A549 (cell line): ENCODE measurements at regions not wholly inside any gene's neighbourhood (a gene's known extent, or its start where the extent isn't known, plus 50 kb on each side); places are given as distances from the start of the nearest gene placed in this dataset.

Experiments used
- ATAC-seq, 2 experiments: fragments of 200-7000 bp in 1 of 2; fragments of >200 bp in 1 of 2; cut with Nextera tagmentation in 1 of 2; cut with Tn5 transposase in 1 of 2; 3 replicates each; pipeline versions ENCODE4 v1.8.0 to v1.9.1; 2018 to 2020; ENCODE audit warnings: mild to moderate bottlenecking in 1 of 2, moderate library complexity in 1 of 2
- CTCF ChIA-PET: fragments of 300-600 bp; sonication (Branson Sonifier 250); formaldehyde crosslinking; extraction: SDS; loops from one replicate; lab custom pipeline; 2021; ENCODE audit warnings: antibody characterized with exemption, inconsistent platforms; lab: Yijun Ruan, JAX
- POLR2A ChIA-PET: fragments of 350-600 bp; formaldehyde crosslinking; extraction: SDS; loops from one replicate; lab custom pipeline; 2021; ENCODE audit warnings: antibody characterized with exemption, inconsistent platforms; lab: Yijun Ruan, JAX
- DNase-seq, 2 experiments: peaks; one replicate each; pipeline versions ENCODE4 v3.0.0 to v3.0.0-alpha.2; 2011 to 2016; ENCODE audit warnings: low read depth in 1 of 2, low spot score in 1 of 2
- FAIRE-seq: peaks from 2 replicates; lab custom pipeline; 2011; peaks lifted over from hg19 to GRCh38; lab: Jason Lieb, UNC
- H3K27ac ChIP-seq, 2 experiments: fragments of >200 bp; sonication (Bioruptor Twin); formaldehyde crosslinking; 3 replicates each; pipeline ENCODE4 v1.5.1; 2016 to 2017
- H3K4me1 ChIP-seq: fragments of >200 bp; sonication (Bioruptor Twin); formaldehyde crosslinking; 3 replicates; pipeline ENCODE4 v1.6.1; 2016
- H3K4me2 ChIP-seq: fragments of >200 bp; sonication (Bioruptor Twin); formaldehyde crosslinking; 3 replicates; pipeline ENCODE4 v1.6.1; 2016
- H3K4me3 ChIP-seq: fragments of >200 bp; sonication (Bioruptor Twin); formaldehyde crosslinking; 3 replicates; pipeline ENCODE4 v1.5.1; 2016
- H3K9me3 ChIP-seq: fragments of >200 bp; sonication (Bioruptor Twin); formaldehyde crosslinking; 3 replicates; pipeline ENCODE4 v1.6.1; 2016
- CBX2 ChIP-seq: fragments of 200-600 bp; sonication (generic); IDR thresholded peaks from 2 replicates; pipeline ENCODE4 v1.6.1; 2016; ENCODE audit warnings: low read depth, mild to moderate bottlenecking, borderline replicate concordance
- CBX8 ChIP-seq: fragments of 200-600 bp; sonication (generic); IDR thresholded peaks from 2 replicates; pipeline ENCODE4 v1.6.1; 2016
- CHD2 ChIP-seq: fragments of 150-350 bp; IDR thresholded peaks from 2 replicates; pipeline ENCODE4 v1.6.1; 2014; ENCODE audit warnings: low read length; ENCODE audit not compliant: partially characterized antibody
- EHF ChIP-seq: fragments of 250-450 bp; sonication (Bioruptor Pico); IDR thresholded peaks from 2 replicates; pipeline ENCODE4 v1.5.0; 2020; ENCODE audit warnings: mild to moderate bottlenecking
- ESRRA ChIP-seq: fragments of 150-350 bp; IDR thresholded peaks from 2 replicates; pipeline ENCODE4 v1.6.1; 2014; ENCODE audit warnings: mild to moderate bottlenecking, low read length, borderline replicate concordance
- FOXS1 ChIP-seq: fragments of 250-450 bp; sonication (Bioruptor Pico); IDR thresholded peaks from 2 replicates; pipeline ENCODE4 v1.5.0; 2020; ENCODE audit warnings: mild to moderate bottlenecking, moderate library complexity
- HDAC2 ChIP-seq: fragments of 200-600 bp; sonication (generic); IDR thresholded peaks from 2 replicates; pipeline ENCODE4 v1.6.1; 2016
- HEYL ChIP-seq: fragments of 250-450 bp; sonication (Bioruptor Pico); IDR thresholded peaks from 2 replicates; pipeline ENCODE4 v1.8.0; 2021; ENCODE audit warnings: mild to moderate bottlenecking, moderate library complexity
- HOXA7 ChIP-seq: fragments of 250-450 bp; sonication (Bioruptor Pico); IDR thresholded peaks from 2 replicates; pipeline ENCODE4 v1.5.0; 2020; ENCODE audit warnings: mild to moderate bottlenecking, moderate library complexity
- JUNB ChIP-seq: fragments of >200 bp; sonication (Bioruptor Twin); formaldehyde crosslinking; IDR thresholded peaks from 2 replicates; pipeline ENCODE4 v1.6.1; 2016
- KDM1A ChIP-seq: fragments of 200-600 bp; sonication (generic); IDR thresholded peaks from 2 replicates; pipeline ENCODE4 v1.6.1; 2016; ENCODE audit warnings: low read depth, mild to moderate bottlenecking
- MYC ChIP-seq: IDR thresholded peaks from 2 replicates; pipeline ENCODE4 v1.6.1; 2012; ENCODE audit warnings: mild to moderate bottlenecking, inconsistent platforms, low read length, improper control_type of control experiment, borderline replicate concordance
- NPAS2 ChIP-seq: fragments of 250-450 bp; sonication (Bioruptor Pico); IDR thresholded peaks from 2 replicates; pipeline ENCODE4 v1.8.0; 2022; ENCODE audit warnings: mild to moderate bottlenecking, moderate library complexity, borderline replicate concordance
- RAD21 ChIP-seq, 2 experiments: fragments of >200 bp in 1 of 2; sonication (Bioruptor Twin) in 1 of 2; formaldehyde crosslinking in 1 of 2; IDR thresholded peaks in 1 of 2; conservative IDR thresholded peaks in 1 of 2; 2 replicates in 1 of 2; 3 replicates in 1 of 2; pipeline ENCODE4 v1.6.1; 2012 to 2018; ENCODE audit warnings: inconsistent platforms in 1 of 2
- TFCP2L1 ChIP-seq: fragments of 250-450 bp; sonication (Bioruptor Pico); IDR thresholded peaks from 2 replicates; pipeline ENCODE4 v1.5.0; 2021; ENCODE audit warnings: mild to moderate bottlenecking
- TP53 ChIP-seq: fragments of 250-450 bp; sonication (Bioruptor Pico); IDR thresholded peaks from 2 replicates; pipeline ENCODE4 v1.5.0; 2021; ENCODE audit warnings: mild to moderate bottlenecking, moderate library complexity
- ZC3H11A ChIP-seq: fragments of 450-650 bp; IDR thresholded peaks from 2 replicates; pipeline ENCODE4 v1.6.1; 2014; ENCODE audit warnings: antibody characterized with exemption, mild to moderate bottlenecking
- WGBS: methylation state at CpG from one replicate; pipeline ENCODE4 v1.1.6; 2017; ENCODE audit errors: missing lambda C conversion rate; 5-methylcytosine and 5-hydroxymethylcytosine counted together
- TF ChIP-seq, protein P1 (sequence below): fragments of >200 bp; sonication (Bioruptor Twin); formaldehyde crosslinking; IDR thresholded peaks from 3 replicates; pipeline ENCODE4 v1.5.1; 2016
- TF ChIP-seq, protein P2 (sequence below): fragments of 250-450 bp; sonication (Bioruptor Pico); IDR thresholded peaks from 2 replicates; pipeline ENCODE4 v1.5.0; 2021; ENCODE audit warnings: mild to moderate bottlenecking, moderate library complexity, borderline replicate concordance
- TF ChIP-seq, protein P3 (sequence below): IDR thresholded peaks from 2 replicates; pipeline ENCODE4 v1.6.1; 2012
- TF ChIP-seq, protein P4 (sequence below): IDR thresholded peaks from 2 replicates; pipeline ENCODE4 v1.6.1; 2012; ENCODE audit warnings: low read depth, borderline replicate concordance
- TF ChIP-seq, protein P5 (sequence below): fragments of 150-350 bp; IDR thresholded peaks from 2 replicates; pipeline ENCODE4 v1.6.1; 2014; ENCODE audit warnings: low read depth, mild to moderate bottlenecking, low read length

DNA sequence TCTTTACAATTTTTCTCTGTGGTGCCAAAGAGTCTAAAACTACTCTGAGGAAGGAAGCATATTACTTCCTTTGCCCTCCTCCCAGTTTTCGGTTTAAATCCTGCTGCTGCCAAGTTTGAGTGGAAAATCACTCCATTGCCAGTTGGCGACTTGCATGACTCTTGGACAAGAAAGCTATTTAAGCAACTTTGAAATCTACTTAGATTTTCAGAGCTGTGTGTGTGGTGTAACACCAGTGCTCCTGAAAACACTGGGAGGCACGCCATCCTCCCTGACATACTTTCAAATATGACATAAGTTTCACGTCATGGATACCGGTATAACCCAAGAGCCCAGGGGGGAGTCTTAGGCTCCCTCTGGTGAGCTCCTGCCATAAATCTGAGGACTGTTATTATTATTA lies 83.5 kb upstream of the RIOK2 start:
- CTCF ChIA-PET = no interaction called here
- FAIRE-seq (no peak), ATAC-seq (no peak), DNase-seq (no peak)
- 17% methylated on average over 5 of the region's 5 CpGs for WGBS
- POLR2A ChIA-PET = no interaction called here
- no peak overlapping the region for H3K27ac ChIP-seq
- H3K4me3 ChIP-seq = no peak overlapping the region
- H3K9me3 ChIP-seq = no peaks in the 10 kb centered on the region
- no peak for TF ChIP-seq HDAC2
- TF ChIP-seq, protein P1, sequence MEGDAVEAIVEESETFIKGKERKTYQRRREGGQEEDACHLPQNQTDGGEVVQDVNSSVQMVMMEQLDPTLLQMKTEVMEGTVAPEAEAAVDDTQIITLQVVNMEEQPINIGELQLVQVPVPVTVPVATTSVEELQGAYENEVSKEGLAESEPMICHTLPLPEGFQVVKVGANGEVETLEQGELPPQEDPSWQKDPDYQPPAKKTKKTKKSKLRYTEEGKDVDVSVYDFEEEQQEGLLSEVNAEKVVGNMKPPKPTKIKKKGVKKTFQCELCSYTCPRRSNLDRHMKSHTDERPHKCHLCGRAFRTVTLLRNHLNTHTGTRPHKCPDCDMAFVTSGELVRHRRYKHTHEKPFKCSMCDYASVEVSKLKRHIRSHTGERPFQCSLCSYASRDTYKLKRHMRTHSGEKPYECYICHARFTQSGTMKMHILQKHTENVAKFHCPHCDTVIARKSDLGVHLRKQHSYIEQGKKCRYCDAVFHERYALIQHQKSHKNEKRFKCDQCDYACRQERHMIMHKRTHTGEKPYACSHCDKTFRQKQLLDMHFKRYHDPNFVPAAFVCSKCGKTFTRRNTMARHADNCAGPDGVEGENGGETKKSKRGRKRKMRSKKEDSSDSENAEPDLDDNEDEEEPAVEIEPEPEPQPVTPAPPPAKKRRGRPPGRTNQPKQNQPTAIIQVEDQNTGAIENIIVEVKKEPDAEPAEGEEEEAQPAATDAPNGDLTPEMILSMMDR = no peak
- H3K4me2 ChIP-seq = no peak overlapping the region
- H3K4me1 ChIP-seq = no peaks in the 10 kb centered on the region

DNA sequence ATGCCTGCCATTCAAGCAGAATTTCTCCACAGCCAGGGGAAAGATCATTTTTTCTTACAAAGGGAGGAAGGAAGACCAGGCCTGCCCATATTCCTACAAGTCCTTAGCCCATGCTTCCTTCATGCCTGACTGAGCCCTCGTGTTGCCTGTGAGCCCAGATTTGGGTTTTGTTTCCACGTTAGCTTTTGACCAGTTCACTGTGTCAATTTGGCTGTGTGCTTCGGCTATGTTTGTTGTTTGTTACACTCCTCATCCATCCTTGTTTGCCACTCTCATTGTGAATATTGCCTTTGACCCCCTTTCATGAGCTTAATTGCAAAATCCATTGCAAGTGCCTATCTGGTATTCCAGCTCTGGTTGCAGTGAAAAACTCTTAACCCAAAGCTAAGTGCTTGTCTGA lies 84.7 kb upstream of the RIOK2 start:
- H3K4me3 ChIP-seq = no peak overlapping the region
- POLR2A ChIA-PET = no interaction called here
- CTCF ChIA-PET = no interaction called here
- H3K4me1 ChIP-seq = no peaks in the 10 kb centered on the region
- no peak for ATAC-seq
- TF ChIP-seq CBX2 (no peak), MYC (no peak), ESRRA (no peak), TFCP2L1 (CRISPR knock-in tag) (no peak), HEYL (CRISPR knock-in tag) (no peak), CHD2 (no peak), RAD21 (conservative IDR thresholded peaks at IDR 0.05 in 1 of 2, IDR thresholded peaks at IDR 0.05 in 1 of 2) (no peak), TP53 (CRISPR knock-in tag) (no peak), HOXA7 (CRISPR knock-in tag) (no peak), NPAS2 (CRISPR knock-in tag) (no peak), FOXS1 (CRISPR knock-in tag) (no peak), CBX8 (no peak), KDM1A (no peak), JUNB (no peak), ZC3H11A (no peak), EHF (CRISPR knock-in tag) (no peak)
- TF ChIP-seq, protein P2, sequence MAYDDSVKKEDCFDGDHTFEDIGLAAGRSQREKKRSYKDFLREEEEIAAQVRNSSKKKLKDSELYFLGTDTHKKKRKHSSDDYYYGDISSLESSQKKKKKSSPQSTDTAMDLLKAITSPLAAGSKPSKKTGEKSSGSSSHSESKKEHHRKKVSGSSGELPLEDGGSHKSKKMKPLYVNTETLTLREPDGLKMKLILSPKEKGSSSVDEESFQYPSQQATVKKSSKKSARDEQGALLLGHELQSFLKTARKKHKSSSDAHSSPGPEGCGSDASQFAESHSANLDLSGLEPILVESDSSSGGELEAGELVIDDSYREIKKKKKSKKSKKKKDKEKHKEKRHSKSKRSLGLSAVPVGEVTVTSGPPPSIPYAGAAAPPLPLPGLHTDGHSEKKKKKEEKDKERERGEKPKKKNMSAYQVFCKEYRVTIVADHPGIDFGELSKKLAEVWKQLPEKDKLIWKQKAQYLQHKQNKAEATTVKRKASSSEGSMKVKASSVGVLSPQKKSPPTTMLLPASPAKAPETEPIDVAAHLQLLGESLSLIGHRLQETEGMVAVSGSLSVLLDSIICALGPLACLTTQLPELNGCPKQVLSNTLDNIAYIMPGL (CRISPR knock-in tag) = no peak
- TF ChIP-seq, protein P3, sequence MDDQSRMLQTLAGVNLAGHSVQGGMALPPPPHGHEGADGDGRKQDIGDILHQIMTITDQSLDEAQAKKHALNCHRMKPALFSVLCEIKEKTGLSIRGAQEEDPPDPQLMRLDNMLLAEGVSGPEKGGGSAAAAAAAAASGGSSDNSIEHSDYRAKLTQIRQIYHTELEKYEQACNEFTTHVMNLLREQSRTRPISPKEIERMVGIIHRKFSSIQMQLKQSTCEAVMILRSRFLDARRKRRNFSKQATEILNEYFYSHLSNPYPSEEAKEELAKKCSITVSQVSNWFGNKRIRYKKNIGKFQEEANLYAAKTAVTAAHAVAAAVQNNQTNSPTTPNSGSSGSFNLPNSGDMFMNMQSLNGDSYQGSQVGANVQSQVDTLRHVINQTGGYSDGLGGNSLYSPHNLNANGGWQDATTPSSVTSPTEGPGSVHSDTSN = no peak
- TF ChIP-seq, protein P4, sequence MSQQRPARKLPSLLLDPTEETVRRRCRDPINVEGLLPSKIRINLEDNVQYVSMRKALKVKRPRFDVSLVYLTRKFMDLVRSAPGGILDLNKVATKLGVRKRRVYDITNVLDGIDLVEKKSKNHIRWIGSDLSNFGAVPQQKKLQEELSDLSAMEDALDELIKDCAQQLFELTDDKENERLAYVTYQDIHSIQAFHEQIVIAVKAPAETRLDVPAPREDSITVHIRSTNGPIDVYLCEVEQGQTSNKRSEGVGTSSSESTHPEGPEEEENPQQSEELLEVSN = no peak
- TF ChIP-seq, protein P5, sequence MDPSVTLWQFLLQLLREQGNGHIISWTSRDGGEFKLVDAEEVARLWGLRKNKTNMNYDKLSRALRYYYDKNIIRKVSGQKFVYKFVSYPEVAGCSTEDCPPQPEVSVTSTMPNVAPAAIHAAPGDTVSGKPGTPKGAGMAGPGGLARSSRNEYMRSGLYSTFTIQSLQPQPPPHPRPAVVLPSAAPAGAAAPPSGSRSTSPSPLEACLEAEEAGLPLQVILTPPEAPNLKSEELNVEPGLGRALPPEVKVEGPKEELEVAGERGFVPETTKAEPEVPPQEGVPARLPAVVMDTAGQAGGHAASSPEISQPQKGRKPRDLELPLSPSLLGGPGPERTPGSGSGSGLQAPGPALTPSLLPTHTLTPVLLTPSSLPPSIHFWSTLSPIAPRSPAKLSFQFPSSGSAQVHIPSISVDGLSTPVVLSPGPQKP = no peak
- no peak for FAIRE-seq
- 1% methylated on average over 3 of the region's 3 CpGs for WGBS
- no peak overlapping the region for H3K27ac ChIP-seq
- H3K4me2 ChIP-seq = no peak overlapping the region
- DNase-seq = no peak
- no peaks in the 10 kb centered on the region for H3K9me3 ChIP-seq
